Activated CD8-positive, alpha-beta T cell treated with anti-CD3 and anti-CD28 coated beads for 36 hours (primary cell): ENCODE measurements at regions not wholly inside any gene's neighbourhood (a gene's known extent, or its start where the extent isn't known, plus 50 kb on each side); places are given as distances from the start of the nearest gene placed in this dataset.

Experiments used
- ATAC-seq: fragments of 200-7000 bp; cut with Tn5 transposase; one replicate; pipeline ENCODE4 v1.10.0; 2021; ENCODE audit warnings: mild to moderate bottlenecking, moderate library complexity
- CTCF ChIA-PET: fragments of 350-600 bp; sonication (Branson Sonifier 250); formaldehyde crosslinking; loops from one replicate; lab custom pipeline; 2021; ENCODE audit warnings: antibody characterized with exemption; lab: Charles Lee
- POLR2A ChIA-PET: fragments of 350-600 bp; sonication (Branson Sonifier 250); formaldehyde crosslinking; loops from one replicate; lab custom pipeline; 2021; ENCODE audit warnings: antibody characterized with exemption; lab: Charles Lee
- DNase-seq: peaks from one replicate; pipeline ENCODE4 v3.0.0-alpha.2; 2020
- H3K27ac Mint-ChIP-seq: one replicate; pipeline ENCODE4 v1.8.0; 2021; ENCODE audit warnings: mild to moderate bottlenecking, mixed read lengths
- H3K27me3 Mint-ChIP-seq: one replicate; pipeline ENCODE4 v1.8.0; 2021; ENCODE audit warnings: mixed read lengths
- H3K36me3 Mint-ChIP-seq: one replicate; pipeline ENCODE4 v1.8.0; 2021; ENCODE audit warnings: low read depth, mixed read lengths
- H3K4me1 Mint-ChIP-seq: one replicate; pipeline ENCODE4 v1.8.0; 2021; ENCODE audit warnings: low read depth, mixed read lengths
- H3K4me3 Mint-ChIP-seq: one replicate; pipeline ENCODE4 v1.8.0; 2021; ENCODE audit warnings: mild to moderate bottlenecking, moderate library complexity, mixed read lengths
- H3K9me3 Mint-ChIP-seq: one replicate; pipeline ENCODE4 v1.8.0; 2021; ENCODE audit warnings: mixed read lengths
- CTCF ChIP-seq: fragments of 200-600 bp; IDR thresholded peaks from one replicate; pipeline ENCODE4 v1.8.0; 2022; ENCODE audit warnings: antibody characterized with exemption, mild to moderate bottlenecking
- intact Hi-C: fragments of 100-400 bp; cut with micrococcal nuclease; formaldehyde crosslinking; loops from one replicate; pipeline ENCODE4 v1.10.0; 2022

- no peak for TF ChIP-seq CTCF
- Mint-ChIP-seq H3K27ac (no peak overlapping the region), H3K27me3 (peaks cover 3% of the 10 kb centered on the region), H3K4me3 (no peak overlapping the region), H3K4me1 (no peaks in the 10 kb centered on the region), H3K36me3 (no peaks in the 10 kb centered on the region), H3K9me3 (peaks cover 4% of the 10 kb centered on the region)
- intact Hi-C loops: no loop called here
- DNase-seq (no peak), ATAC-seq (no peak)
- POLR2A ChIA-PET: no interaction called here
- CTCF ChIA-PET: no interaction called here
Measured at GRCh38 chr22:47940211-47940610, 1177.8 kb downstream of the TBC1D22A start.

GRCh38 chr22:47933891-47934290 is 1171.4 kb downstream of the TBC1D22A start:
- intact Hi-C loops: no loop called here

GRCh38 chr22:47933226-47933625 is 1170.8 kb downstream of the TBC1D22A start:
- no peak overlapping the region for H3K27ac Mint-ChIP-seq
- intact Hi-C loops: no loop called here
- peaks cover 11% of the 10 kb centered on the region for H3K9me3 Mint-ChIP-seq
- no peaks in the 10 kb centered on the region for H3K27me3 Mint-ChIP-seq
- DNase-seq (no peak), ATAC-seq (no peak)
- no peaks in the 10 kb centered on the region for H3K36me3 Mint-ChIP-seq
- H3K4me3 Mint-ChIP-seq: no peak overlapping the region
- ChIA-PET CTCF (no interaction called here), POLR2A (no interaction called here)
- H3K4me1 Mint-ChIP-seq: no peaks in the 10 kb centered on the region
- TF ChIP-seq CTCF: no peak

More at GRCh38 chr22:47933891-47934290, 1171.4 kb downstream of the TBC1D22A start:
- Mint-ChIP-seq H3K4me1 (no peaks in the 10 kb centered on the region), H3K4me3 (no peak overlapping the region), H3K9me3 (peaks cover 11% of the 10 kb centered on the region), H3K36me3 (no peaks in the 10 kb centered on the region), H3K27ac (no peak overlapping the region), H3K27me3 (no peaks in the 10 kb centered on the region)
- ChIA-PET POLR2A (no interaction called here), CTCF (no interaction called here)
- no peak for TF ChIP-seq CTCF
- no peak for ATAC-seq
- DNase-seq: no peak

- H3K4me3 Mint-ChIP-seq: no peak overlapping the region
- H3K27ac Mint-ChIP-seq: no peak overlapping the region
- ChIA-PET CTCF (no interaction called here), POLR2A (no interaction called here)
- no peaks in the 10 kb centered on the region for H3K4me1 Mint-ChIP-seq
- no peaks in the 10 kb centered on the region for H3K27me3 Mint-ChIP-seq
- ATAC-seq (no peak), DNase-seq (no peak)
- intact Hi-C loops: no loop called here
- peaks cover 5% of the 10 kb centered on the region for H3K9me3 Mint-ChIP-seq
- TF ChIP-seq CTCF: no peak
- H3K36me3 Mint-ChIP-seq: no peaks in the 10 kb centered on the region
Measured at GRCh38 chr22:47929646-47930185, 1167.3 kb downstream of the TBC1D22A start.

GRCh38 chr22:47929073-47929472 is 1166.6 kb downstream of the TBC1D22A start:
- no peak for ATAC-seq
- Mint-ChIP-seq H3K27ac (no peak overlapping the region), H3K4me3 (no peak overlapping the region), H3K36me3 (no peaks in the 10 kb centered on the region), H3K4me1 (no peaks in the 10 kb centered on the region), H3K27me3 (no peaks in the 10 kb centered on the region), H3K9me3 (peaks cover 5% of the 10 kb centered on the region)
- DNase-seq: no peak
- ChIA-PET POLR2A (no interaction called here), CTCF (no interaction called here)
- intact Hi-C loops: no loop called here
- TF ChIP-seq CTCF: no peak
